WTC11 (cell line): ENCODE measurements at regions not wholly inside any gene's neighbourhood (a gene's known extent, or its start where the extent isn't known, plus 50 kb on each side); places are given as distances from the start of the nearest gene placed in this dataset.

Source experiments
- CTCF ChIP-seq: fragments of 200-600 bp; IDR thresholded peaks from 2 replicates; pipeline ENCODE4 v1.8.0; 2022; ENCODE audit warnings: antibody characterized with exemption
- ELF4 ChIP-seq: sonication (generic); formaldehyde crosslinking; IDR thresholded peaks from 2 replicates; pipeline ENCODE4 v1.8.1; 2022; ENCODE audit warnings: low read depth, mild to moderate bottlenecking, moderate library complexity, missing genetic modification reagents
- MAX ChIP-seq: sonication (generic); formaldehyde crosslinking; IDR thresholded peaks from 2 replicates; pipeline ENCODE4 v1.8.0; 2022; ENCODE audit warnings: mild to moderate bottlenecking, missing genetic modification reagents
- NFE2L1 ChIP-seq: sonication (generic); formaldehyde crosslinking; IDR thresholded peaks from 2 replicates; pipeline ENCODE4 v1.8.1; 2023; ENCODE audit warnings: missing genetic modification reagents
- NR3C1 ChIP-seq: sonication (generic); formaldehyde crosslinking; conservative IDR thresholded peaks from 2 replicates; pipeline ENCODE4 v1.8.1; 2023; ENCODE audit warnings: low read depth, mild to moderate bottlenecking, missing genetic modification reagents
- TF ChIP-seq, protein P1 (sequence below): sonication (generic); formaldehyde crosslinking; IDR thresholded peaks from 2 replicates; pipeline ENCODE4 v1.8.0; 2022; ENCODE audit warnings: mild to moderate bottlenecking, missing genetic modification reagents
- TF ChIP-seq, protein P2 (sequence below): sonication (generic); formaldehyde crosslinking; IDR thresholded peaks from 2 replicates; pipeline ENCODE4 v1.8.1; 2023; ENCODE audit warnings: mild to moderate bottlenecking, missing genetic modification reagents, borderline replicate concordance
- TF ChIP-seq, protein P3 (sequence below): sonication (generic); formaldehyde crosslinking; IDR thresholded peaks from 2 replicates; pipeline ENCODE4 v1.8.1; 2023; ENCODE audit warnings: mild to moderate bottlenecking, missing genetic modification reagents

- TF ChIP-seq CTCF (no peak), ELF4 (no peak), NFE2L1 (CRISPR knock-in tag) (no peak), NR3C1 (CRISPR knock-in tag) (no peak), MAX (CRISPR knock-in tag) (no peak)
- TF ChIP-seq, protein P1, sequence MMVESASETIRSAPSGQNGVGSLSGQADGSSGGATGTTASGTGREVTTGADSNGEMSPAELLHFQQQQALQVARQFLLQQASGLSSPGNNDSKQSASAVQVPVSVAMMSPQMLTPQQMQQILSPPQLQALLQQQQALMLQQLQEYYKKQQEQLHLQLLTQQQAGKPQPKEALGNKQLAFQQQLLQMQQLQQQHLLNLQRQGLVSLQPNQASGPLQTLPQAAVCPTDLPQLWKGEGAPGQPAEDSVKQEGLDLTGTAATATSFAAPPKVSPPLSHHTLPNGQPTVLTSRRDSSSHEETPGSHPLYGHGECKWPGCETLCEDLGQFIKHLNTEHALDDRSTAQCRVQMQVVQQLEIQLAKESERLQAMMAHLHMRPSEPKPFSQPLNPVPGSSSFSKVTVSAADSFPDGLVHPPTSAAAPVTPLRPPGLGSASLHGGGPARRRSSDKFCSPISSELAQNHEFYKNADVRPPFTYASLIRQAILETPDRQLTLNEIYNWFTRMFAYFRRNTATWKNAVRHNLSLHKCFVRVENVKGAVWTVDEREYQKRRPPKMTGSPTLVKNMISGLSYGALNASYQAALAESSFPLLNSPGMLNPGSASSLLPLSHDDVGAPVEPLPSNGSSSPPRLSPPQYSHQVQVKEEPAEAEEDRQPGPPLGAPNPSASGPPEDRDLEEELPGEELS (CRISPR knock-in tag), result no peak
- TF ChIP-seq, protein P2, sequence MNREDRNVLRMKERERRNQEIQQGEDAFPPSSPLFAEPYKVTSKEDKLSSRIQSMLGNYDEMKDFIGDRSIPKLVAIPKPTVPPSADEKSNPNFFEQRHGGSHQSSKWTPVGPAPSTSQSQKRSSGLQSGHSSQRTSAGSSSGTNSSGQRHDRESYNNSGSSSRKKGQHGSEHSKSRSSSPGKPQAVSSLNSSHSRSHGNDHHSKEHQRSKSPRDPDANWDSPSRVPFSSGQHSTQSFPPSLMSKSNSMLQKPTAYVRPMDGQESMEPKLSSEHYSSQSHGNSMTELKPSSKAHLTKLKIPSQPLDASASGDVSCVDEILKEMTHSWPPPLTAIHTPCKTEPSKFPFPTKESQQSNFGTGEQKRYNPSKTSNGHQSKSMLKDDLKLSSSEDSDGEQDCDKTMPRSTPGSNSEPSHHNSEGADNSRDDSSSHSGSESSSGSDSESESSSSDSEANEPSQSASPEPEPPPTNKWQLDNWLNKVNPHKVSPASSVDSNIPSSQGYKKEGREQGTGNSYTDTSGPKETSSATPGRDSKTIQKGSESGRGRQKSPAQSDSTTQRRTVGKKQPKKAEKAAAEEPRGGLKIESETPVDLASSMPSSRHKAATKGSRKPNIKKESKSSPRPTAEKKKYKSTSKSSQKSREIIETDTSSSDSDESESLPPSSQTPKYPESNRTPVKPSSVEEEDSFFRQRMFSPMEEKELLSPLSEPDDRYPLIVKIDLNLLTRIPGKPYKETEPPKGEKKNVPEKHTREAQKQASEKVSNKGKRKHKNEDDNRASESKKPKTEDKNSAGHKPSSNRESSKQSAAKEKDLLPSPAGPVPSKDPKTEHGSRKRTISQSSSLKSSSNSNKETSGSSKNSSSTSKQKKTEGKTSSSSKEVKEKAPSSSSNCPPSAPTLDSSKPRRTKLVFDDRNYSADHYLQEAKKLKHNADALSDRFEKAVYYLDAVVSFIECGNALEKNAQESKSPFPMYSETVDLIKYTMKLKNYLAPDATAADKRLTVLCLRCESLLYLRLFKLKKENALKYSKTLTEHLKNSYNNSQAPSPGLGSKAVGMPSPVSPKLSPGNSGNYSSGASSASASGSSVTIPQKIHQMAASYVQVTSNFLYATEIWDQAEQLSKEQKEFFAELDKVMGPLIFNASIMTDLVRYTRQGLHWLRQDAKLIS (CRISPR knock-in tag), result no peak
- TF ChIP-seq, protein P3, sequence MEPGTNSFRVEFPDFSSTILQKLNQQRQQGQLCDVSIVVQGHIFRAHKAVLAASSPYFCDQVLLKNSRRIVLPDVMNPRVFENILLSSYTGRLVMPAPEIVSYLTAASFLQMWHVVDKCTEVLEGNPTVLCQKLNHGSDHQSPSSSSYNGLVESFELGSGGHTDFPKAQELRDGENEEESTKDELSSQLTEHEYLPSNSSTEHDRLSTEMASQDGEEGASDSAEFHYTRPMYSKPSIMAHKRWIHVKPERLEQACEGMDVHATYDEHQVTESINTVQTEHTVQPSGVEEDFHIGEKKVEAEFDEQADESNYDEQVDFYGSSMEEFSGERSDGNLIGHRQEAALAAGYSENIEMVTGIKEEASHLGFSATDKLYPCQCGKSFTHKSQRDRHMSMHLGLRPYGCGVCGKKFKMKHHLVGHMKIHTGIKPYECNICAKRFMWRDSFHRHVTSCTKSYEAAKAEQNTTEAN (CRISPR knock-in tag), result no peak
Observed at GRCh38 chr2:8594731-8595427, 87.0 kb upstream of the ID2 start.
